ENCODE measurements at regions not wholly inside any gene's neighbourhood (a gene's known extent, or its start where the extent isn't known, plus 50 kb on each side); places are given as distances from the start of the nearest gene placed in this dataset.

- TF ChIP-seq MAX (IDR thresholded peaks at IDR 0.05; ENCODE audit: low read depth, low read length) = no peak
- no peak for TF ChIP-seq POLR2A (IDR thresholded peaks at IDR 0.05; ENCODE audit: extremely low read depth, insufficient read length)
These were observed 2228.7 kb upstream of the WWC1 start for GRCh38 chr5:166062719-166063118.

Data from NB4 (cell line).